GM18498 (cell line): ENCODE measurements at regions not wholly inside any gene's neighbourhood (a gene's known extent, or its start where the extent isn't known, plus 50 kb on each side); places are given as distances from the start of the nearest gene placed in this dataset.
"Not testable (repeated sequence)": the region's sequence is repeated elsewhere in the genome, so short reads cannot be mapped to it uniquely, and the experiment has no call there.

ENCODE experiments used
- ATAC-seq: cut with Tn5 transposase; IDR thresholded peaks from one replicate; pipeline ENCODE4 v1.9.1; 2021; ENCODE audit warnings: mild to moderate bottlenecking, moderate library complexity; ENCODE audit not compliant: unreplicated experiment

DNA sequence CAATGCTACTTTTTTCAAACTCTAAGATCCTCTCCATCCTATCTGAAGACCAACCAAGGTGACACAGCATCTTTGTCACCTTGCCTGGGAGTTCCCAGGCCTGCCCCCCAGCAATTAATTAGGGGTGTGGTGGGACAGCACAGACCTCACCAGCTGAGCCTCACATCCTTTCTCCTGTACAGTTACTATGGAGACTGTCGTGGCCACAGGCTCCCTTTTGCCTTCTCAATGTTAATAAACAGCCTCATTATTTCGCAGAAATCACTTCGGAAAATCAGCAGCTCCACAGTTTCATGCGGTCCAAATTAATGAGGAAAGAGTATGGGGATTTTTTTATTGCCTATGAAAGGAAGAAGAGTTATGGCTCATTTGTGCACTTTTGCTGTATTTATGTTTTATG, 378.3 kb downstream of the NPHP4 start:
- ATAC-seq: no peak

DNA sequence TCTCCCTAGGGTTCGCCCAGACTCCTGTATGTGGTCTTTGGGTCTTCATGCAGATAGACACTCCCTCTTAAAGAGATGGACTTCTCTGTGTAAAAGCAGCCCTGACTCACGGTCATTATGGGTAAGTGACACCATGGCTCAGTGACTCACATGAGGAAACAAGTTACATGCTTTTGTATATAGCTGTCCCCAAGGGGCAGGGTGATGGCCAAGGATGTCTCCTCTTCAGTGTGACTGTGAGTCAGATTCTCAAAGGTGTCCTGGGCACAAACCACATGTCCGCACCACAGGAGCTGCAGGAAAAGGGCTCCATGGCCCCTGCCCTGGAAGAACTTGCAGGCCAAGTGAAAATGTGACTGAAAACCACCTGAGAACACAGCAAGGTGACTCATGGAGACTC, 380.4 kb downstream of the NPHP4 start:
- no peak for ATAC-seq

DNA sequence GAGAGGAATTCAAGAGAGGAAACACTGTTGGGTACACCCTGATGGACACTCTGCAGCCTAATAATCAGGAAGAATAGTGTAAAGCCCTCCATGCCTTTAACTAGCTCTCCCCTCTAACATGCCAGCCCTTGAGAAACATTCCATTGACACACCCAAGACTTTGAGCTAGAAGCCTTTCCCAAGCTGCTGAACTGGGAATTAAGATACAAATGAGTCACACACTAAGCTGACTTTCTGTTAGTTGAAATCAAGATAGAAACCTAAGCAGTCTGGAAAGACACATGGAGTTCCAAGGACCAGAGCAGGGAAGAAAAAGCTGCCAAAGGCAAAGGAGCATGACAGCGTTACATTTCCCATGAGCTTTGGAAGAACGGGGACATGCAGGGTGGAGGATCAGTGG, 380.8 kb downstream of the NPHP4 start:
- no peak for ATAC-seq

DNA sequence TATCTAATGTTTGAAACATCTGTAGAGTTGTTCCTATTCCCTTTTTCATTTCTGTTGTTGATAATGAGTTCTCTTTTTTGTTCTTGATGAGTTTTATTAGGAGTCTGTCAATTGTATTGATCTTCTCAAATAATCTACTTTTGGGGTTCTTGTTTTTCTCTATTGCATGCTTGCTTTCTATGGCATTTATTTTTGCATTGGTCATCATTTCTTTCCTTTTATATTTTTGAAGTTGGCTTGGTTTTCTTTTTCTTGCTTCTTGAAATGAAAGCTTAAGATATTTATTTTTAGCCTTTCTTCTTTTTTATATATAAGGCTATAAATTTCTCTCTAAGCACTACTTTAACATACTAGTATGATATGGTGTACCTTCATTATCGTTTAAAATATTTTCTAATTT, 381.8 kb downstream of the NPHP4 start:
- no peak for ATAC-seq

DNA sequence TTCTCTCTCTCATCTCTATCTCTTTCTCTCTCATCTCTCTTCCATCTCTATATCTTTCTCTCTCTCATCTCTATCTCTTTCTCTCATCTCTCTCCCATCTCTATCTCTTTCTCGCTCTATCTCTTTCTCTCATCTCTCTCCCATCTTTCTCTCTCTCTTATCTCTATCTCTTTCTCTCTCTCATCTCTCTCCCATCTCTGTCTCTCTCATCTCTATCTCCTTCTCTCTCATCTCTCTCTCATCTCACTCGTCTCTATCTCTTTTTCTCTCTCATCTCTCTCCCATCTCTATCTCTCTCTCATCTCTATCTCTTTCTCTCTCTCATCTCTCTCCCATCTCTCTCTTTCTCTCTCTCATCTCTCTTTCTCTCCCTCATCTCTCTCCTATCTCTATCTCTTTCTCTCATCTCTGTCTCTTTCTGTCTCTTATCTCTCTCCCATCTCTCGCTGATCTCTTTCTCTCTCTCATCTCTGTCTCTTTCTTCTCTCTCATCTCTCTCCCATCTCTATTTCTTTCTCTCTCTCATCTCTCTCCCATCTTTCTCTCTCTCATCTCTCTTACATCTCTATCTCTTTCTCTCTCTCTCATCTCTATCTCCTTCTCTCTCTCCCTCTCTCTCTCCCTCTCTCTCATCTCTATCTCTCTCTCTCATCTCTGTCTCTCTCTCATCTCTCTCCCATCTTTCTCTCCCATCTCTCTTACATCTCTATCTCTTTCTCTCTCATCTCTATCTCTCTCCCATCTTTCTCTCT, 388.7 kb downstream of the NPHP4 start:
- ATAC-seq: no peak

DNA sequence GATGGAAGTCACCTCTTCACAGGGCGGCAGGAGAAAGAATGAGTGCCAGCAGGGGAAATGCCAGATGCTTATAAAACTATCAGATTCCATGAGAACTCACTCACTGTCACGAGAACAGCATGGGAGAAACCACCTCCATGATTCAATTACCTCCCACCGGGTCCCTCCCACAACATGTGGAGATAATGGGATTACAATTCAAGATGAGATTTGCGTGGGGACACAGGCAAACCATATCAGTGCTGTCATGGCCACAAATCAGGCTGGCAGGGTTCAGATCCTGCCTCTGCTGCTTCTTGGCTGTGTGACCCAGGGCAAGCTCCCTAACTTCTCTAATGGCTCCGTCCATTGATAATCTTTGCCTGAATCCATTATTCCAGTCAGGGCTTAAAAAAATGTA, 389.5 kb downstream of the NPHP4 start:
- ATAC-seq: not testable (repeated sequence)

DNA sequence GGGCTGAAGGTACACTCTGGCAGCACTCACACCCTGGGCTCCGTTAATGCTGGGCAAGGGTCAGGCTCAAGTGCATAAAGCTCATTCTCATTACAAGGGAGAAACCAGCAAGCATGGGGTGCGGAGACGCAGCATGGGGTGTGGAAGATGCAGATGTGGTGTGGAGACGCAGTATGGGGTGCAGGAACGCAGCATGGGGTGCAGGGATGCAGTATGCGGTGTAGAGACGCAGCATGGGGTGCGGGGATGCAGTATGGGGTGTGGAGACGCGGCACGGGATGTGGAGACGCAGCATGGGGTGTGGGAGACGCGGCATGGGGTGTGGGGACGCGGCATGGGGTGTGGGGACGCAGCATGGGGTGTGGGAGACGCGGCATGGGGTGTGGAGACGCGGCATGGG, 390.7 kb downstream of the NPHP4 start:
- no peak for ATAC-seq

DNA sequence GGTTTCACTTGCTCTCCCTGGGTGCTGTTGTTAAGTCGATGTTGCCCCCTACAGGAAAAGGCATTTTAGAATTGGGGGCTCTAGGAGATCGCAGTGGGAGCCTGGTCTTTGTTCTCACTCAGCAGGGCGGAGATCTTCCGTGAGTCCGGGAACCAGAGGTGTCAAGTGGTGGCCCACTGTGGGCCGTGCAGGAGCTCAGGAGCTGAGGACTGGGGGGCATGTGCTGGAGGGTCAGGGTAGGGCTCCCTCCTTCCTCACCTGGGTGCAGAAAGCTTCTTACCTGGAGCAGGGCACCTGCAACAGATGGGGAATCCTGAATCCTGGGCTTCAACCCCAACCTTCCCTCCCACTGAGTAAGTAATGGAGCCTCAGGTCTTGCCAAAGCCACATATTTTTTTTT, 392.7 kb downstream of the NPHP4 start:
- no peak for ATAC-seq

DNA sequence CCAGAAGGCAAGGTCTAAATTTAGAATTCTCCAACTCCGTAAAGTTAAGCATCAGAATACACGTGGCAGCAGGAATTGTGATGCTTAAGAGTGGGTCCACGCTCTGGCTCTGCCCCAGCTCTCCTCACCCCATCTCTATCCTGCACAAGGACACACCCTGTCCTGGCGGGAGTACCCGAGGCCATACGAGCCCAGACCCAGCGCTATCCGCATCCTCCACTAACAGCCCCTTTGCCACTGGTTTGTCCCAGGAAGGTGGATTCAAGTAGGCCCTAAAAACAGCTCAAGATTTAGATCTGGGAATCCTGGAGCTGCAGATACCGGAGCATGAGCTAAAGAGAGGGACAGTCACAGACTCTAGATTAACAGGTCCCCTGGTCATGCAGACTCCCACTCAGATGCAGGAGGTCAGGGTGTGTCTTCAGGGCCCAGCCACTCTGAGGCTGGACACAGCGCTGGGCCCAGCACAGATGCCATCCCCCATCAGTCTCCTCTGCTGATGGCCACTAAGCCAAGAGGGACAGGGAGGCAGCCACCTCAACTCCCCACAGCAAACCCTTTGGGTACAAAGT, 393.3 kb downstream of the NPHP4 start:
- no peak for ATAC-seq

DNA sequence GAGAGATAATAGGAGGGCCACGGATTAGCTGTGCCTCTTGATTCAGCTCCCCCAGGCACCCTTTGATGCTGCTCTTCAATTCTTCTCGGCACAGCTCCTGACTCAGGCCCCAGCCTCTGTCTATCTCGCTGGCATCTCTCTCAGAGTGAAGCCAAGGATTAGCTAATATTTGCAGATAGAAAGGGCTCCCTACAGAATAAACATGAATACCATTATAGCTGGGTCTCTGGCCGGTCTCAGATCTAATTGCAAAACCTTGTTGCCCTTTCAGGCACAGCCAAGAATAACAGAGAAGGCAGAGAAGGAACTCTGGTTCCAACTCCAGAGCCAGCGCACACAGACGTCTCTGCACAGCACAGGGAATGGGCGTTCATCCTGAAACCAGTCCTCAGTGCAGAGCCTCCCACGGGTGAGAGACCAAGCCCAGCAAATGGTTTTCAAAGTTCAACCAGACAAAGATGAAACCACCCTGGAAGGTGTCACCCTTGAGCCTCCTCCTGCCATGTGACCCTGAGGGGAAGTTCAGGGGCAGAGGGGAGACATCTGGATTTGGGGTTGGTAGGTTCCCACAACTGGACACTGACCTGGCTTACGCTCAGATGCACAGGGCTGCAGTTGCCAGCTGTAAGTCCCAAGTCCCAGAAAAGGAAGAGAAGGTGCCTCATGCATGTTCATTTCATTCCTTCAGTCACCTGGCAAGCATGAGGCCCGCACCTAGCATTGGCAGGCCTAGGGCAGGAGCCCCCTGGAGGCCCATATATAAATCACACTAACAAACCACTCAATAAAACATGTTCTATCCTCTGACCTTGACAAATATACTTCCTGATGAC, 394.0 kb downstream of the NPHP4 start:
- ATAC-seq: no peak

DNA sequence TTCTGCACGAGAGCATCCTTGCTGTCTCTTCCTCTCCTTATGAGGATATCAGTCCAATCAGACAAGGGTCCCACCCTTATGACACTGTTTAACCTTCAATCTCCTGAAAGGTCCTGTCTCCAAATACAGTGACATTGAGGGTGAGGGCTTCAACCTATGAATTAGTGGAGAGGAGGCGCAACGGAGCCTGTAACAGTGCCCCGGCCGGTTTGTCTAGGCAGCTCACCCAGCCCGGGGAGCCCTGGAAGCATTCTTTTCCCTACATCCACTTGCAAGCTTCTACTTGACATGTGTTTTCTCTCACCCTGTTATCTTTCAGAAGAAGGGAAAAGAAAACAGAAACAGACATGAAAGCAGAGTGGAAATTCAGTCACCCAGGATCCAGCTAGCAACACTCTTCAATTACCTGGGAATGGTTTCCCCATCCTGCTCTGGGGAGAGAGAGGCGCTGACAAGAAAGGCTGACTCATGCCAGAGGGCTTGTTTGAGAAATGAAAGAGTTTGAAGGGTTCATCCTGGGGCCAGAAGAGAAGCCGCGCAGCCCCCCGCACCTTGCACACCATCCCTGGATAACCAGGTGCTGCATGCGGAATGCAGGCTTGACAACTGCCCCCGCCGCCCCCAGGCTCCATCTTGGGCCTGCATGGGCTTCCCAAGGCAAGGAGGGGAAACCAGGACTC, 394.9 kb downstream of the NPHP4 start:
- no peak for ATAC-seq

DNA sequence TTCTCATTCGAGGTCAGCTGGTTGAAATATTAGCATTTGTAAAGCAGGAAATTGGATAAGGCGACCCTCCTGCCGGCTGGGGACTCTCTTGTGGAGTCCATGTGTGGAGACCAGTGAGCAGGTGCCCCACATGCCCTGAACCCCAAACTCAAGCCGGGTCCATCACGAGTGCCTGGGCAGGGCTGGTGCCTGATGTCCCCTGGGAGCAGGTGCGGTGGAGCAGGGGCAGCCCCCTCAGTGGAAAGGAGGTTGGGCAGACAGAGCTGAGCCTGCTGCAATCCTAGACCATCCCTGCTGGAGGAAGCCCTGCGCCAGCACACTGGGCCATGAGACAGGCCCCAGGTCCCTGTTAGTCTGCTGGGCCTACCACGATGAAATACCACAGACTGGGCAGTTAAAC, 395.6 kb downstream of the NPHP4 start:
- ATAC-seq: no peak

DNA sequence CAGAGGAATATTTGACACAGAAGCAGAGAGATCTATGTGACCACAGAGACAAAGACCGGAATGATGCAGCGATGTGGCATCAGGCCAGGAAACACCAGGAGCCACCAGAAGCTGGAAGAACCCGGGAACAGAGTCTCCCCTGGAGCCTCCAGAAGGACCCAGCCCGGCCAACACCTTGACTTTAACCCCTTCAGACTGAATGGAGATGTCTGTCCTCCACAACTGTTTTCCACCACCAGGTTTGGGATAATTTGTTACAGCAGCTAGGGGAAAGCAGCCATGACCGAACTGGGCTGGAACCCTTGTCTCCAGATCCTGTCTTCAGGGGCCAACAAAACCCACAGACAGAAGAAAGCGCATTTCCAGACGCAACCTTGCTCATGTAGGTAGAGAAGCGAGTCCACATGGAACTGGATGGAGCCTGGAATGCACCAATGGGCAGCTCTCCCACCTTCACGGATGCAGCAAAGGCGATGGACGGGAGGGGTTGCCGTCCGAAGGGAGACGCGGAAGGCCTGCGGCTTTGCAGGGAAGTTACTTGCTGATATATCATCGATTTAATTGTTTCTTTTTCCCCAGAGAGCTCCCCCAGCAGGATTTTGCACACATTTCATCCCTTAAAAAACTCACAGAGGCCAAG, 396.6 kb downstream of the NPHP4 start:
- no peak for ATAC-seq

DNA sequence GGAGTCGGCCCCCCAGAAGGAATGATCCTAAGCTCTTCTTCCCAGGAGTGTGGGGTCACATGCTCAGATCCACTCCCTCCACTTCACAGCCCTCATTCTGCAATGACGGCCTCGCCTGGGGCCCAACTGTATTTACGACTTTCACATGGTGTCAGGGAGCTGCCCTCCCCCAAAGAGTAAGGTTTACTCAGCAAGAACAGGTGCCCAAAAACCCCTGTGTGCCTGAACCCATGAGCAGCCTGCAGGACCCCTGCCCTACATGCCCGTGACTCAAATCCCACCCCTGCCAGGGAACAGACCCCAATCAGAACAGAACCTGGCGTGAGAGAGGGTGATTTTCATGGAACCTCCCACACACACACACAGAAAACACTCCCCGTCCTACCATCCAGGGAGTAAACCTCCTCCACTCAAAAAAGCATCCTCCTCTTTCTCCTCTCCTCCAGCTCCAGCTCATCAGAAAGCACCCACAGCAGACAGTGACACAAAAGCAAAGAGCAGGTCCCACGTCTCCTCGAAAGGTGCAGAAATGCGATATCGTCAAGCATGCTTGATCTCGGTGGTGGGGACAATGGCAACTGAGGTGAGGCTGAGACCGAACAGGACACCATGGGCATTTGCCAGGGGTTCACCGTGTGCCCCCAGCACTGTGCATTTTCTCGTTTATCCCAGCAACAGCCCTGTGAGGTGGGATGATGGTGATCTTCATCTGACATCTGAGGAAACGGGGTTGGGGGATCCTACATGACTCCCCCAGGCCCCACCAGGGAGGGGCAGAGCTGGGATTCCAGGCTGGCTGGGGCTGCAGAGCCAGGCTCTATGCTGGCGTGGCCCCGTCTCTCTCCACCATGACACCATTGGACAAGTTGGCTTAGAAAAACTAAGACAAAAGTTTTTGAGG, 397.9 kb downstream of the NPHP4 start:
- no peak for ATAC-seq

DNA sequence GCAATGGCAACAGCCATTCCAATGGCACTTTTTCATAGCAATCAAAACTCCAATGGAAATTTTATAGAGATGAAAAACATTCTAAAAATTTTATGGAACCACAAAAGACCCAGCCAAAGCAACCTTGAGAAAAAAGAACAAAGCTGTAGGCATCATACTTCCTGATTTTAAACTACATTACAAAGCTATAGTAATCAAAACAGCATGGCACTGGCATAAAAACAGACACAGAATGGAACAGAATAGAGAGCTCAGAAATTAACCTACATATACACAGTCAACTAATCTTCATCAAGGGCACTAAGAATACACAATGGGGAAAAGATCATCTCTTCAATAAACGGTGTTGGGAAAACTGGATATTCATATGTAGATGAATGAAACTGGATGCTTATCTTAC, 401.5 kb downstream of the NPHP4 start:
- no peak for ATAC-seq

DNA sequence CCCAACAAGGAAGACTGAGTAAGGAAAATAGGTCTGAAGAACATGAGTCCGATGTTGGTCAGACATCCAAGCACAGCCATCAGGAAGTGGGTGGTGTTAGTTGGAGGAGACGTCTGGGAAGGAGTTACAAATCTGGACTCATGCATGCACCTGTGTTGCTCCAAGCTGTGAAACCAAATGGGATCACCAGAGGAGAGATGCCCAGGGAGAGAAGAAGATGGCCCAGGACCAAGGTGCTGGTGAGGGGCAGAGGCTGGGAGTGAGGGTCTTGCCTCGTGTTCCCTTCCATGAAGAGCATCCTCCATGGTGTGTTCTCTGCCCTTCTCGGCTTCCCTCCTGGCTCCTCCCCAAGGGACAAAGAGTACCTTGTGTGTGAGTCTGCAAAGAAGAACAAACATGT, 405.6 kb downstream of the NPHP4 start:
- ATAC-seq: no peak

DNA sequence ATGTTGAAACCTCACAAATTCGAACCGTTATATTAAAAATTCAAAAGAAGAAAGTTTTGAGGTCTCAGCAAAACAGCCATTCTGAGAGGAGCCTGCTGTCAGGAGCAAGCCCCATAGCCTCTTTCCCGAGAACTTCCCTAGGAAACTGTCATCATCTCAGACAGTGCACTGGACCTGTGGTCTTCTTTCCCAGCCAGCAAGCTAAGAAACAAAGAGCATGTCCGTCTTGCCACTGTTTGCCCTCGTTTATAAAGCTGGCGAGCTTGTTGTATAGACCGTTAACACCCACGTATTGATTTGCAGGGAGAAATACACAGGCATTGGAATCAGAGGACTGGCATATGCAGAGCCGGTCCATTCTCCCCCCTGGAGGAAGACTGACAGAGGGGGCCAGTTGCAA, 407.0 kb downstream of the NPHP4 start:
- no peak for ATAC-seq

DNA sequence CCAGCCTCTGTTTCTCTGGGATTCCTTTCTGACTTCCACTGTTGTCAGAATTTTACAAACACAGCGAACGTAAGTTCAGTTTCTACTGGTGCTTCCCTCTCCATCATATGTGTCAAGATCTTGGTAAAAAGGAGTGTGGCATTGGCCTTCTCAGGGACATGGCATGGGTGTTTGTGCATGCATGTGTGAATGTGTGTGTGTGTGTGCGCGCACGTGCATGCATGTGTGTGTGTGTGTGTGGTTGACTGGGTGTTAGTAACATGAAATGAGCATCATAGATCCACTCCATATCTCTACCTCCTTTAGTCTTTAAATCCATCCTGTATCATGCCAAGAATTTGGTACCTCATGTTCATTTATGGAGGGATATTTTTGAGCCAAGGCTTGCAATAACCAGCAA, 411.3 kb downstream of the NPHP4 start:
- ATAC-seq: no peak

DNA sequence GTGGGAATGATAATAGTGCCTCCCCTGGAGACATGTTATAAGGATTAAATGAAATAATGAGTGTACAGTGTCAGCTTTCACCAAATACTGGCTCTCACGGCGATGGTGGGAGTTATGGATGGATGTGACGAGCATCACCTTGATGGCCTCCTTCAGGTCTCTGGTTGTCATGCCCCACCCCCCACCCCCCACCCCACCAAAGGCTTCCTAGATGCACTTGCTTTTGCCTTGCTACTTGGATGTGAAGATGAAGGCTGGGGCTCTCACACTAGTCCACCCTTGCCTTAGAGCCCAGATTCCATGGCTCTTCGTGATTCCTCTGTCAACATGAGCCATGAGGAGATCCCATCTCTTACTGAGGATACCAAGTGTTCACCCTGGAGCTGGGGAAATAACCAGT, 412.3 kb downstream of the NPHP4 start:
- no peak for ATAC-seq

DNA sequence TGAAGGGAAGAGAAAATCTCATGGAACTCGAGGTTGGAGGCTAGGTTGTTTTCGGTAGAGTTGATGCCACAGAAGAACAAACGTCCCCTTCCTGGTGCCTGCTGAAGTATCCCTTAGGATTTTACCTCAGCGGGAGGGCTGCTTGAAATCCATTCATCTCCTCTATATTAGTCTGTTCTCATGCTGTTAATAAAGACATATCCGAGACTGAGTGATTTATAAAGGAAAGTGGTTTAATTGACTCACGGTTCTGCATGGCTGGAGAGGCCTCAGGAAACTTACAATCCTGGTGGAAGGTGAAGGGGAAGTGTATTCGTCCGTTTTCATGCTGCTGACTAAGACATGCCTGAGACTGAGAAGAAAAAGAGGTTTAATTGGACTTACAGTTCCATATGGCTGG, 413.5 kb downstream of the NPHP4 start:
- no peak for ATAC-seq
